GM23248 (cell line): ENCODE measurements at regions not wholly inside any gene's neighbourhood (a gene's known extent, or its start where the extent isn't known, plus 50 kb on each side); places are given as distances from the start of the nearest gene placed in this dataset.

Experiments used
- DNase-seq: peaks from one replicate; pipeline ENCODE4 v3.0.0-alpha.2; 2015
- H2AFZ ChIP-seq: fragments of 200-600 bp; sonication (generic); 2 replicates; pipeline ENCODE4 v1.6.1; 2016; ENCODE audit warnings: antibody characterized with exemption
- H3F3A ChIP-seq: fragments of 200-600 bp; sonication (generic); 2 replicates; pipeline ENCODE4 v1.6.1; 2016; ENCODE audit warnings: mild to moderate bottlenecking, antibody characterized with exemption, mixed run types; ENCODE audit not compliant: insufficient read depth
- H3K27ac ChIP-seq: fragments of 200-600 bp; sonication (generic); 2 replicates; pipeline ENCODE4 v1.5.1; 2016; ENCODE audit warnings: mild to moderate bottlenecking
- H3K27me3 ChIP-seq: fragments of 200-600 bp; sonication (generic); replicated peaks from 2 replicates; pipeline ENCODE4 v1.6.1; 2016; ENCODE audit warnings: mild to moderate bottlenecking; ENCODE audit not compliant: insufficient read depth
- H3K36me3 ChIP-seq: fragments of 200-600 bp; sonication (generic); 2 replicates; pipeline ENCODE4 v1.6.1; 2016; ENCODE audit warnings: low read depth, mild to moderate bottlenecking
- H3K4me1 ChIP-seq: fragments of 200-600 bp; sonication (generic); 2 replicates; pipeline ENCODE4 v1.6.1; 2016; ENCODE audit warnings: mild to moderate bottlenecking; ENCODE audit not compliant: insufficient read depth
- H3K4me2 ChIP-seq: fragments of 200-600 bp; sonication (generic); one replicate; pipeline ENCODE4 v1.6.1; 2016; ENCODE audit warnings: mild to moderate bottlenecking; ENCODE audit not compliant: unreplicated experiment
- H3K4me3 ChIP-seq: fragments of 200-600 bp; sonication (generic); 2 replicates; pipeline ENCODE4 v1.5.1; 2016; ENCODE audit warnings: mild to moderate bottlenecking
- H3K79me2 ChIP-seq: fragments of 200-600 bp; sonication (generic); 2 replicates; pipeline ENCODE4 v1.6.1; 2016; ENCODE audit warnings: mild to moderate bottlenecking; ENCODE audit not compliant: insufficient read depth
- H3K9ac ChIP-seq: fragments of 200-600 bp; sonication (generic); 2 replicates; pipeline ENCODE4 v1.6.1; 2016; ENCODE audit warnings: mild to moderate bottlenecking
- H3K9me2 ChIP-seq: fragments of 200-600 bp; sonication (generic); 2 replicates; pipeline ENCODE4 v1.6.1; 2016; ENCODE audit warnings: mixed run types, mild to moderate bottlenecking, moderate library complexity; ENCODE audit not compliant: insufficient read depth
- H3K9me3 ChIP-seq: fragments of 200-600 bp; sonication (generic); one replicate; pipeline ENCODE4 v1.6.1; 2017; ENCODE audit warnings: low read depth
- H4K20me1 ChIP-seq: fragments of 200-600 bp; sonication (generic); 2 replicates; pipeline ENCODE4 v1.6.0; 2016; ENCODE audit not compliant: insufficient read depth
- EZH2 ChIP-seq: fragments of 200-600 bp; sonication (generic); IDR thresholded peaks from 2 replicates; pipeline ENCODE4 v1.6.1; 2018; ENCODE audit warnings: antibody characterized with exemption, mild to moderate bottlenecking; ENCODE audit not compliant: insufficient read depth, poor library complexity, severe bottlenecking
- EZH2phosphoT487 ChIP-seq: fragments of 200-600 bp; sonication (generic); IDR thresholded peaks from 2 replicates; pipeline ENCODE4 v1.6.1; 2018; ENCODE audit warnings: antibody characterized with exemption, moderate library complexity, mild to moderate bottlenecking, low read depth; ENCODE audit not compliant: insufficient read depth
- WGBS, 2 experiments: methylation state at CpG; one replicate each; pipeline ENCODE4 v1.1.6; 2015 to 2017; ENCODE audit warnings: low lambda C conversion rate in 2 of 2, low coverage in 1 of 2; ENCODE audit errors: missing lambda C conversion rate in 2 of 2; 5-methylcytosine and 5-hydroxymethylcytosine counted together
- in situ Hi-C: fragments of 300-500 bp; cut with MboI; formaldehyde crosslinking; loops from 2 replicates; pipeline ENCODE4 v1.15.0; 2020

DNA sequence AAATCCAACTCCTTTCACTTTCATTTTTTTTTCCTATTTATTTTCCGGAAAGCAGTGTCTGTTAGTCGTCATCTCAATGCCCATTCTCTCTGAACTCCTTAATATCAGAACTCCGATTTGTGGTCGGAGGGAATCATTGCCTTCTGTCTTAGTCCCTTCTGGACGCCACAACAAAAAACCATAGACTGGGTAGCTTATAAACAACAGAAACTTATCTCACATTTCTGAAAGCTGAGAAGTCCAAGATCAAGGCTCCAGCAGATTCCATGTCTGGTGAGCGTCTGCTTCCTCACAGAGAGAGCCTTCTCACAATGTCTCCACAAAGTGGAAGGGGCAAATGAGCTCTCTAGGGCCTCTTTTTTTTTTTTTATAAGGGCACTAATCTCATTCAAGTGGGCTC, 296.6 kb upstream of the CDH11 start:
- Histone ChIP-seq H2AFZ (no peak overlapping the region), H3K36me3 (no peaks in the 10 kb centered on the region), H3K4me1 (peaks cover 22% of the 10 kb centered on the region), H3K27ac (no peak overlapping the region), H3F3A (peaks cover 19% of the 10 kb centered on the region; the same call in 1 of the 2 replicates), H3K9me3 (no peaks in the 10 kb centered on the region), H3K4me3 (no peak overlapping the region), H3K9ac (no peak overlapping the region), H3K4me2 (no peak overlapping the region), H3K79me2 (no peaks in the 10 kb centered on the region), H3K27me3 (no peaks in the 10 kb centered on the region), H3K9me2 (no peaks in the 10 kb centered on the region), H4K20me1 (no peaks in the 10 kb centered on the region)
- DNase-seq = no peak
- TF ChIP-seq EZH2phosphoT487 (no peak), EZH2 (no peak)
- in situ Hi-C loops = no loop called here
- WGBS, 2 experiments = 75 to 81% methylated on average over 6 of the region's 6 CpGs

DNA sequence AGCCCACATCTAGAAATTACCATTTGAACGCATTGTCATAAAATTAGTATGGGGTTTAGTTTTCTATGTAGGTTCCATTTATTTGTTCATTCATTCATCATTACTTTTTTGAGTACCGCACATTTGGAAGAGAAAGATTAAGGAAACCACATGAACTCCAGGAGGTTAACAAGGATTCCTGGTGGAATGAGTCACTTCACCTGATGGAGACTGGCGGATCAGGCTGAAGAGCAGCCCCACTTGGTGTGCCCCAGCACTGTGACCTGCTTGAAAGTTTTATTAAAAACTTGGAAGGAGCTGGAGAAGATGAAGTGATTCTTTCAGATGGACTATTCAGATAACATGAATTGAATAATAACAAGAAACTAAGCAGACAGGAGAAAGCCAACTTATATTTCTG, 293.6 kb upstream of the CDH11 start:
- Histone ChIP-seq H3K9ac (no peak overlapping the region), H3K4me1 (peaks cover 30% of the 10 kb centered on the region), H4K20me1 (no peaks in the 10 kb centered on the region), H3K27me3 (no peaks in the 10 kb centered on the region), H2AFZ (no peak overlapping the region), H3K4me3 (no peak overlapping the region), H3K79me2 (no peaks in the 10 kb centered on the region), H3K9me3 (no peaks in the 10 kb centered on the region), H3K36me3 (no peaks in the 10 kb centered on the region), H3F3A (peaks cover 28% of the 10 kb centered on the region), H3K27ac (no peak overlapping the region), H3K4me2 (peak overlapping the region; percentile 3), H3K9me2 (no peaks in the 10 kb centered on the region)
- in situ Hi-C loops = no loop called here
- 79 to 81% methylated on average over 3 of the region's 3 CpGs for WGBS, 2 experiments
- TF ChIP-seq EZH2phosphoT487 (no peak), EZH2 (no peak)
- DNase-seq = peak; percentile 10

- Histone ChIP-seq H2AFZ (no peak overlapping the region), H3K27ac (peak overlapping the region; percentile 8; the same call in 1 of the 2 replicates), H3K9me3 (no peaks in the 10 kb centered on the region), H3K27me3 (no peaks in the 10 kb centered on the region), H3F3A (peaks cover 38% of the 10 kb centered on the region), H3K4me2 (peak overlapping the region; percentile 40), H4K20me1 (no peaks in the 10 kb centered on the region), H3K79me2 (no peaks in the 10 kb centered on the region), H3K36me3 (no peaks in the 10 kb centered on the region), H3K9me2 (no peaks in the 10 kb centered on the region), H3K4me3 (no peak overlapping the region), H3K9ac (no peak overlapping the region), H3K4me1 (peaks cover 40% of the 10 kb centered on the region)
- WGBS, 2 experiments = 11 to 12% methylated on average over 7 of the region's 7 CpGs
- in situ Hi-C loops = no loop called here
- TF ChIP-seq EZH2 (no peak), EZH2phosphoT487 (0 out of 2 replicates have a peak, but pooled peaks have one; percentile 77)
- peak; percentile 88 for DNase-seq
These were observed 292.6 kb upstream of the CDH11 start for GRCh38 chr16:65414284-65414984.

- no peak overlapping the region for H3K9ac ChIP-seq
These were observed 292.0 kb upstream of the CDH11 start for GRCh38 chr16:65413861-65414260.

More at GRCh38 chr16:65413861-65414260, 292.0 kb upstream of the CDH11 start:
- H3K4me2 ChIP-seq = peak overlapping the region; percentile 40
- H3K4me3 ChIP-seq = no peak overlapping the region
- H3K9me2 ChIP-seq = no peaks in the 10 kb centered on the region
- no peaks in the 10 kb centered on the region for H3K9me3 ChIP-seq
- H3K79me2 ChIP-seq = no peaks in the 10 kb centered on the region
- no peaks in the 10 kb centered on the region for H3K36me3 ChIP-seq
- H3K27ac ChIP-seq = no peak overlapping the region
- no peak overlapping the region for H2AFZ ChIP-seq
- in situ Hi-C loops = no loop called here
- WGBS, 2 experiments = 69 to 73% methylated on average over 2 of the region's 2 CpGs
- H3K4me1 ChIP-seq = peaks cover 43% of the 10 kb centered on the region
- H3K27me3 ChIP-seq = no peaks in the 10 kb centered on the region
- H4K20me1 ChIP-seq = no peaks in the 10 kb centered on the region
- H3F3A ChIP-seq = peaks cover 42% of the 10 kb centered on the region
- DNase-seq = peak; percentile 23
- no peak for TF ChIP-seq EZH2phosphoT487
- TF ChIP-seq EZH2 = no peak
